ENCODE measurements at regions not wholly inside any gene's neighbourhood (a gene's known extent, or its start where the extent isn't known, plus 50 kb on each side); places are given as distances from the start of the nearest gene placed in this dataset.
A peak's percentile ranks its signal among the peaks of the same experiment; 100 is the strongest.

DNA sequence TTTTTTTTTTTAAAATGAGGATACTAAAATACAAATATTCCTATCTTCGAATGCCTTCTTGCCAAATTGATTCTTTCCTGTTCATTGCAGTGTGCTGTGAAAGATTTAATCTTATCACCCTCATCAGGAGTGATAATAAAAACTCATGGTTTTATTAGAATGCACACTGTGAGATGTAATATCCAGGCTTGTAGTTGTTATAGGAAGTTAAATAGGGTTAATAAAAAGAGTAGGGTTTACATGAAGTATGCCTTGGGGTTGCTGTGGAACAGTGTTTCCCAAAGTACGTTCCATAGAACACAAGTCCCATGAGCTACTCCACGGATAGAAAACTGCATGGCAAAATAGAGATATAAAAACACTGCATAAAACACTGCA is 191.9 kb downstream of the SPP2 start:
- Histone ChIP-seq H3K36me3 (ENCODE audit: control insufficient read depth, insufficient read depth, low read length) (no peaks in the 10 kb centered on the region), H3K4me3 (replicated peaks in 1 of 4; ENCODE audit: control extremely low read depth in 1 of 4, insufficient read depth in 1 of 4, low read depth in 3 of 4, low read length in 4 of 4) (no peak overlapping the region), H3K79me2 (ENCODE audit: control insufficient read depth, insufficient read depth, low read length) (no peaks in the 10 kb centered on the region), H3K9me3 (ENCODE audit: control insufficient read depth, insufficient read depth, low read depth, low read length) (no peaks in the 10 kb centered on the region), H3K27me3 (ENCODE audit: control insufficient read depth, insufficient read depth, low read length) (no peaks in the 10 kb centered on the region), H2AFZ (ENCODE audit: low read length) (no peak overlapping the region), H3K4me1 (ENCODE audit: control insufficient read depth, extremely low read depth, insufficient read depth, low read length) (peaks cover 12% of the 10 kb centered on the region), H3K4me2 (ENCODE audit: extremely low read depth, insufficient read depth, low read length) (peak overlapping the region; percentile 23), H3K9ac (ENCODE audit: insufficient read depth, low read length) (no peak overlapping the region), H3K27ac (ENCODE audit: insufficient read depth, low read length) (no peak overlapping the region), H4K20me1 (ENCODE audit: control insufficient read depth, extremely low read depth, insufficient read depth, low read length) (no peaks in the 10 kb centered on the region)
- no peak for DNase-seq (ENCODE audit: low read depth in 2 of 2)
- TF ChIP-seq EZH2 (IDR thresholded peaks at IDR 0.05; ENCODE audit: low read length, missing control alignments): no peak
- TF ChIP-seq, protein P1, sequence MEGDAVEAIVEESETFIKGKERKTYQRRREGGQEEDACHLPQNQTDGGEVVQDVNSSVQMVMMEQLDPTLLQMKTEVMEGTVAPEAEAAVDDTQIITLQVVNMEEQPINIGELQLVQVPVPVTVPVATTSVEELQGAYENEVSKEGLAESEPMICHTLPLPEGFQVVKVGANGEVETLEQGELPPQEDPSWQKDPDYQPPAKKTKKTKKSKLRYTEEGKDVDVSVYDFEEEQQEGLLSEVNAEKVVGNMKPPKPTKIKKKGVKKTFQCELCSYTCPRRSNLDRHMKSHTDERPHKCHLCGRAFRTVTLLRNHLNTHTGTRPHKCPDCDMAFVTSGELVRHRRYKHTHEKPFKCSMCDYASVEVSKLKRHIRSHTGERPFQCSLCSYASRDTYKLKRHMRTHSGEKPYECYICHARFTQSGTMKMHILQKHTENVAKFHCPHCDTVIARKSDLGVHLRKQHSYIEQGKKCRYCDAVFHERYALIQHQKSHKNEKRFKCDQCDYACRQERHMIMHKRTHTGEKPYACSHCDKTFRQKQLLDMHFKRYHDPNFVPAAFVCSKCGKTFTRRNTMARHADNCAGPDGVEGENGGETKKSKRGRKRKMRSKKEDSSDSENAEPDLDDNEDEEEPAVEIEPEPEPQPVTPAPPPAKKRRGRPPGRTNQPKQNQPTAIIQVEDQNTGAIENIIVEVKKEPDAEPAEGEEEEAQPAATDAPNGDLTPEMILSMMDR (conservative IDR thresholded peaks at IDR 0.05 in 1 of 2, IDR thresholded peaks at IDR 0.05 in 1 of 2; ENCODE audit: low read depth in 1 of 2, low read length in 2 of 2): no peak

DNA sequence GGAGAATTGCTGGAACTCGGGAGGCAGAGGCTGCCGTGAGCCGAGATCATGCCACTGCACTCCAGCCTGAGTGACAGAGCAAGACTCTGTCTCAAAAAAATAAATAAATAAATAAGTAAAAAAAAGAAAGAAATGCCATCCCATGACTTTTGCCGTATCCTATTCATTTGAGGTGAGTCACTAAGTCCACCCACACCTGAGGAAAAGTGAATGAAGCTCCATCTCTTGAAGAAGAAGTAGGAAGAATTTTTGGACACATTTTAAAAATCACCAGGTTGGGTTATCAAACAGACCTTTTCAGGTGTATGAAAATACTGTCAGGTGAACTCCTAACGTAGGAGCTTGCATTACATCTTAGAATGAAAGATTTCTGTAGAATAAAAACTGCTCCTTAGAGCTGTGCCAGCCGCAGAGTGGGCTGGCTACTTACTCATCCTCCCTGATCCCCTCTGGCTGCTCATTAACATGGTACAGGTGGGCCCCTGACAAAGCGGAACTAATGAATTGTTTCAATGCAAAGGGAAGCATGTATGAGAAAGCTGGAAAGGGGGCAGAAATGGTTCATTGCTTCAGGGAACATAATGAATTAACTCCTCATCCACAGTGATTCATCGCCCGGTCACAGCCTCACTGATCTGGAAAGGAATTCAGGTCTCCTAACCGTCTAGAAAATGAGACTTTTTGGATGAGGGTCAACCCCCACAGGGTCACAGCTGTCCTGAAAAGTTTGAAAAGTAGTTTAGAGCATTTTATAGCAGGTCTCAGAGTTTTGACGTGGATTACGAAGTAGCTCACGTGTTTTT is 191.4 kb downstream of the SPP2 start:
- H3K4me2 ChIP-seq (ENCODE audit: extremely low read depth, insufficient read depth, low read length): peak overlapping the region; percentile 28
- TF ChIP-seq, protein P1 (conservative IDR thresholded peaks at IDR 0.05 in 1 of 2, IDR thresholded peaks at IDR 0.05 in 1 of 2; ENCODE audit: low read depth in 1 of 2, low read length in 2 of 2): no peak
- no peak for TF ChIP-seq EZH2 (IDR thresholded peaks at IDR 0.05; ENCODE audit: low read length, missing control alignments)
- no peaks in the 10 kb centered on the region for H3K9me3 ChIP-seq (ENCODE audit: control insufficient read depth, insufficient read depth, low read depth, low read length)
- no peak overlapping the region for H3K4me3 ChIP-seq (replicated peaks in 1 of 4; ENCODE audit: control extremely low read depth in 1 of 4, insufficient read depth in 1 of 4, low read depth in 3 of 4, low read length in 4 of 4)
- no peaks in the 10 kb centered on the region for H3K79me2 ChIP-seq (ENCODE audit: control insufficient read depth, insufficient read depth, low read length)
- no peak overlapping the region for H3K9ac ChIP-seq (ENCODE audit: insufficient read depth, low read length)
- no peak overlapping the region for H2AFZ ChIP-seq (ENCODE audit: low read length)
- H3K27me3 ChIP-seq (ENCODE audit: control insufficient read depth, insufficient read depth, low read length): no peaks in the 10 kb centered on the region
- H3K27ac ChIP-seq (ENCODE audit: insufficient read depth, low read length): no peak overlapping the region
- H3K4me1 ChIP-seq (ENCODE audit: control insufficient read depth, extremely low read depth, insufficient read depth, low read length): peaks cover 12% of the 10 kb centered on the region
- no peaks in the 10 kb centered on the region for H3K36me3 ChIP-seq (ENCODE audit: control insufficient read depth, insufficient read depth, low read length)
- DNase-seq (ENCODE audit: low read depth in 2 of 2): peak; percentile 43 to 97
- H4K20me1 ChIP-seq (ENCODE audit: control insufficient read depth, extremely low read depth, insufficient read depth, low read length): no peaks in the 10 kb centered on the region

DNA sequence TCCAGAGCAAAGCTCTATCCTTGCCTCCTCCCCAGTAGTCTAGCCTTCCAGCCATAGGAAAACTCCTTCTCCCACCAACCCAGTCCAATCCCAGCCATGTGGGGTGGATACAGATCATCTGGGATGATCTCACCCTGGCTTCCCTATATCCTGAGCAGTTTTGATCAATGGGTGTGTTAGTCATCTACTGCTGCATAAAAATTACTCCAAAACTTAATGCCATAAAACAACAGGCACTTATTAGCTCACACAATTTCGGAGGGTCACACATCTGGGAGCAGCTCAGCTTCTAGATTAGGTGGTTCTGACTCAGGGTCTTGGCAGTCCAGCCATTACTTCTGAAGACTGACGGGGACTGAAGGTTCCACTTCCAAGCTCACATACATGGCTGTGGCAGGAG is 190.4 kb downstream of the SPP2 start:
- Histone ChIP-seq H3K4me3 (replicated peaks in 1 of 4; ENCODE audit: control extremely low read depth in 1 of 4, insufficient read depth in 1 of 4, low read depth in 3 of 4, low read length in 4 of 4) (no peak overlapping the region), H3K36me3 (ENCODE audit: control insufficient read depth, insufficient read depth, low read length) (no peaks in the 10 kb centered on the region), H3K9ac (ENCODE audit: insufficient read depth, low read length) (no peak overlapping the region), H4K20me1 (ENCODE audit: control insufficient read depth, extremely low read depth, insufficient read depth, low read length) (no peaks in the 10 kb centered on the region), H2AFZ (ENCODE audit: low read length) (no peak overlapping the region), H3K27me3 (ENCODE audit: control insufficient read depth, insufficient read depth, low read length) (no peaks in the 10 kb centered on the region), H3K79me2 (ENCODE audit: control insufficient read depth, insufficient read depth, low read length) (no peaks in the 10 kb centered on the region), H3K27ac (ENCODE audit: insufficient read depth, low read length) (peak overlapping the region; percentile 44), H3K9me3 (ENCODE audit: control insufficient read depth, insufficient read depth, low read depth, low read length) (no peaks in the 10 kb centered on the region), H3K4me2 (ENCODE audit: extremely low read depth, insufficient read depth, low read length) (peak overlapping the region; percentile 52), H3K4me1 (ENCODE audit: control insufficient read depth, extremely low read depth, insufficient read depth, low read length) (peaks cover 11% of the 10 kb centered on the region)
- DNase-seq (ENCODE audit: low read depth in 2 of 2): peak; percentile 68 to 99
- TF ChIP-seq, protein P1 (conservative IDR thresholded peaks at IDR 0.05 in 1 of 2, IDR thresholded peaks at IDR 0.05 in 1 of 2; ENCODE audit: low read depth in 1 of 2, low read length in 2 of 2): no peak
- no peak for TF ChIP-seq EZH2 (IDR thresholded peaks at IDR 0.05; ENCODE audit: low read length, missing control alignments)

Measured in fibroblast of lung (primary cell).